PC-3 (cell line): ENCODE measurements at regions not wholly inside any gene's neighbourhood (a gene's known extent, or its start where the extent isn't known, plus 50 kb on each side); places are given as distances from the start of the nearest gene placed in this dataset.

Source experiments
- ATAC-seq: fragments of 200-7000 bp; cut with Tn5 transposase; 2 replicates; pipeline ENCODE4 v1.9.1; 2020; ENCODE audit warnings: mild to moderate bottlenecking, moderate library complexity
- BruUV-seq: library from RNA; stranded (reverse); fragments of 400-500 nt; replicated peaks from 2 replicates; lab custom pipeline; 2021; lab: Mats Ljungman, UMichigan
- CTCF ChIA-PET: fragments of 300-600 bp; sonication (Branson Sonifier 250); formaldehyde crosslinking; loops from one replicate; lab custom pipeline; 2022; ENCODE audit warnings: antibody characterized with exemption; lab: Charles Lee
- POLR2A ChIA-PET: fragments of 300-600 bp; sonication (Branson Sonifier 250); formaldehyde crosslinking; loops from one replicate; lab custom pipeline; 2022; ENCODE audit warnings: antibody characterized with exemption; ENCODE audit not compliant: unreplicated experiment; lab: Charles Lee
- DNase-seq: peaks from one replicate; pipeline ENCODE4 v3.0.0-alpha.2; 2015
- H2AFZ ChIP-seq: fragments of 300-600 bp; sonication (generic); 2 replicates; pipeline ENCODE4 v1.6.0; 2016; ENCODE audit warnings: antibody characterized with exemption, low read length
- H3F3A ChIP-seq: fragments of 300-600 bp; sonication (generic); one replicate; pipeline ENCODE4 v1.6.0; 2017; ENCODE audit warnings: antibody characterized with exemption, low read length, control low read depth, mild to moderate bottlenecking; ENCODE audit not compliant: unreplicated experiment
- H3K27ac ChIP-seq: fragments of 300-600 bp; sonication (generic); 2 replicates; pipeline ENCODE4 v1.5.1; 2016; ENCODE audit warnings: mild to moderate bottlenecking, low read length
- H3K27me3 ChIP-seq: fragments of 300-600 bp; sonication (generic); 2 replicates; pipeline ENCODE4 v1.6.1; 2016; ENCODE audit warnings: low read length, mixed read lengths
- H3K36me3 ChIP-seq: fragments of 300-600 bp; sonication (generic); 2 replicates; pipeline ENCODE4 v1.6.1; 2016; ENCODE audit warnings: low read depth, mixed run types, low read length, mixed read lengths
- H3K4me1 ChIP-seq: fragments of 300-600 bp; sonication (generic); 2 replicates; pipeline ENCODE4 v1.5.1; 2016; ENCODE audit warnings: low read length; ENCODE audit not compliant: insufficient read depth
- H3K4me2 ChIP-seq: fragments of 300-600 bp; sonication (generic); 2 replicates; pipeline ENCODE4 v1.6.0; 2016; ENCODE audit warnings: low read length
- H3K4me3 ChIP-seq: fragments of 300-600 bp; sonication (generic); 2 replicates; pipeline ENCODE4 v1.5.1; 2016; ENCODE audit warnings: mild to moderate bottlenecking, low read length, mixed read lengths
- H3K79me2 ChIP-seq: fragments of 300-600 bp; sonication (generic); 2 replicates; pipeline ENCODE4 v1.6.1; 2017; ENCODE audit warnings: low read length, mixed read lengths
- H3K9ac ChIP-seq: fragments of 300-600 bp; sonication (generic); 2 replicates; pipeline ENCODE4 v1.6.0; 2016; ENCODE audit warnings: mild to moderate bottlenecking, low read length
- H3K9me2 ChIP-seq: fragments of 300-600 bp; sonication (generic); replicated peaks from 2 replicates; pipeline ENCODE4 v1.6.1; 2016; ENCODE audit warnings: mixed run types, low read length, mixed read lengths
- H3K9me3 ChIP-seq: fragments of 300-600 bp; sonication (generic); 2 replicates; pipeline ENCODE4 v1.6.1; 2016; ENCODE audit warnings: low read length, mixed read lengths
- H4K20me1 ChIP-seq: fragments of 300-600 bp; sonication (generic); 2 replicates; pipeline ENCODE4 v1.6.1; 2016; ENCODE audit warnings: low read length, mixed read lengths
- CTCF ChIP-seq: fragments of 300-600 bp; sonication (generic); conservative IDR thresholded peaks from 2 replicates; pipeline ENCODE4 v1.5.1; 2017; ENCODE audit warnings: antibody characterized with exemption, low read depth, mild to moderate bottlenecking, low read length
- EZH2 ChIP-seq: fragments of 300-600 bp; sonication (generic); IDR thresholded peaks from one replicate; pipeline ENCODE4 v1.6.1; 2017; ENCODE audit warnings: antibody characterized with exemption, mild to moderate bottlenecking, low read length; ENCODE audit not compliant: unreplicated experiment
- EZH2phosphoT487 ChIP-seq: fragments of 300-600 bp; sonication (generic); IDR thresholded peaks from 2 replicates; pipeline ENCODE4 v1.6.1; 2018; ENCODE audit warnings: mild to moderate bottlenecking, antibody characterized with exemption, low read length, borderline replicate concordance
- intact Hi-C: fragments of 100-400 bp; cut with micrococcal nuclease; formaldehyde crosslinking; loops from 2 replicates; pipeline ENCODE4 v1.9.0; 2023

DNA sequence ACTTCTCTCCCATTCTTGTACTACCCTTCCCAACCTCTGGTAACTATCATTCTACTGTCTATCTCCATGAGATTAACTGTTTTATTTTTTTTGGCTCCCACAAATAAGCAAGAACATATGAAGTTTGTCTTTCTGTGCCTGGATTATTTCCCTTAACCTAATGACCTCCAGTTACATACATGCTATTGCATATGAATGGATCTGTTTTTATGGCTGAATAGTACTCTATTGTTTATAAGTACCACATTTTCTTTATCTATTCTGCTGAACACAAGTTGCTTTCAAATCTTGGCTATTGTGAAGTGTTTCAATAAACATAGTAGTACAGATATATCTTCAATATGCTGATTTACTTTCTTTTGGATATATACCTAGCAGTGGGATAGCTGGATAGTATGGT is 376.6 kb upstream of the KCND2 start:
- no peaks in the 10 kb centered on the region for H3K9me2 ChIP-seq
- ChIA-PET POLR2A (no interaction called here), CTCF (no interaction called here)
- no peak overlapping the region for H3K27ac ChIP-seq
- TF ChIP-seq EZH2: no peak
- TF ChIP-seq CTCF: no peak
- no peak overlapping the region for H3K9ac ChIP-seq
- no peak for DNase-seq
- BruUV-seq: no TSS peak
- H3K79me2 ChIP-seq: no peaks in the 10 kb centered on the region
- no peak overlapping the region for H3K4me2 ChIP-seq
- H3K9me3 ChIP-seq: no peaks in the 10 kb centered on the region
- intact Hi-C loops: no loop called here
- ATAC-seq: no peak
- H3K4me3 ChIP-seq: no peak overlapping the region
- no peaks in the 10 kb centered on the region for H3F3A ChIP-seq
- no peaks in the 10 kb centered on the region for H3K36me3 ChIP-seq
- no peaks in the 10 kb centered on the region for H3K4me1 ChIP-seq
- H4K20me1 ChIP-seq: no peaks in the 10 kb centered on the region
- no peak overlapping the region for H2AFZ ChIP-seq
- no peaks in the 10 kb centered on the region for H3K27me3 ChIP-seq

DNA sequence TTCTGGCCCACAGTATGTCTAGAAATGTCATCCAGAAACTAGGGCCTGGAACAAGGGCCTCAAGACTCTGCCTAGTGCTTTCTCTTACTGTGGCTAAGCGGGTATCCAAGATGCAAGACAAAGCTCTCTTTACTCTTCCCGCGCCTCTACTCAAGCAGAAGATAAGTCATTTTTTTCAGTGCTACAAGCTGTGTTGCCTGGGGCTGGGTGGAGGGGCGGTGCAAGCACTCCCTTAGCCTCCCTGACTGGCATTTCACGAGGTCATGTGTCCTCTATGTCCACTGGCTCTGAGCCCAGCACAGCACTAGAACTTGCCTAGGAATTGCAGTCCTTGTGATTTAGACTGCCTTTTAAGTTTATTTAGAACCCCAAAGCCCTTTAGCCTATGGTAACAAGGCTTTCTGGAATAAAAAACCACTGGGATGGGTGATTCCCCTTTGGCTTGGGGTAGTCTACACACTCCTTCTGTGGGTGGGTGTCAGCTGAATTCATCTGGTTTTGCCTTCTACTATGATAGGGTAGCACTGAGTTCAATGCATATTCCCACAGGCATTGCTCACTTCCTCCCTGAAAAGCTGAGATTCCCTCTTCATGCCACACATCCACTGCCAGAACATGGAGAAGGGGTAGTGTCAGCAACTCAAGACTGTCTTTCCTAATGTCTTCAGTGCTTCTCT is 371.8 kb upstream of the KCND2 start:
- no TSS peak for BruUV-seq
- Histone ChIP-seq H2AFZ (no peak overlapping the region), H3K4me1 (no peaks in the 10 kb centered on the region), H4K20me1 (no peaks in the 10 kb centered on the region), H3K9me2 (no peaks in the 10 kb centered on the region), H3K27ac (no peak overlapping the region), H3K4me3 (no peak overlapping the region), H3K9me3 (no peaks in the 10 kb centered on the region), H3K9ac (no peak overlapping the region), H3K27me3 (no peaks in the 10 kb centered on the region), H3F3A (no peaks in the 10 kb centered on the region), H3K4me2 (no peak overlapping the region), H3K79me2 (no peaks in the 10 kb centered on the region), H3K36me3 (no peaks in the 10 kb centered on the region)
- DNase-seq (no peak), ATAC-seq (no peak)
- CTCF ChIA-PET: no interaction called here
- intact Hi-C loops: no loop called here
- TF ChIP-seq EZH2: no peak
- TF ChIP-seq CTCF: no peak
- no peak for TF ChIP-seq EZH2phosphoT487
- POLR2A ChIA-PET: no interaction called here

- Histone ChIP-seq H3K9ac (no peak overlapping the region), H3K27me3 (no peaks in the 10 kb centered on the region), H3F3A (no peaks in the 10 kb centered on the region), H3K9me2 (no peaks in the 10 kb centered on the region), H3K9me3 (no peaks in the 10 kb centered on the region), H3K4me1 (no peaks in the 10 kb centered on the region), H3K4me3 (no peak overlapping the region), H4K20me1 (no peaks in the 10 kb centered on the region), H3K36me3 (no peaks in the 10 kb centered on the region), H2AFZ (no peak overlapping the region), H3K27ac (no peak overlapping the region), H3K4me2 (no peak overlapping the region), H3K79me2 (no peaks in the 10 kb centered on the region)
- intact Hi-C loops: no loop called here
- ChIA-PET CTCF (no interaction called here), POLR2A (no interaction called here)
- no TSS peak for BruUV-seq
- no peak for DNase-seq
- no peak for TF ChIP-seq EZH2phosphoT487
- TF ChIP-seq EZH2: no peak
- TF ChIP-seq CTCF: no peak
- ATAC-seq: no peak
These were observed 369.9 kb upstream of the KCND2 start for GRCh38 chr7:119903085-119903484.
